ENCODE measurements at regions not wholly inside any gene's neighbourhood (a gene's known extent, or its start where the extent isn't known, plus 50 kb on each side); places are given as distances from the start of the nearest gene placed in this dataset.

- no peak overlapping the region for H4K91ac ChIP-seq (ENCODE audit: low read depth, low read length)
- DNase-seq = no peak
- H2BK12ac ChIP-seq (ENCODE audit: low read length) = no peak overlapping the region
- no peak overlapping the region for H3K27ac ChIP-seq (ENCODE audit: low read depth, low read length)
- no peak overlapping the region for H2BK5ac ChIP-seq (ENCODE audit: low read depth, low read length, poor library complexity)
- H2AFZ ChIP-seq (ENCODE audit: insufficient read depth, low read length, poor library complexity) = no peak overlapping the region
- no peak overlapping the region for H2BK120ac ChIP-seq (ENCODE audit: insufficient read depth, low read length, poor library complexity)
- H3K4me3 ChIP-seq (ENCODE audit: low read depth, low read length) = no peak overlapping the region
- no peak overlapping the region for H4K8ac ChIP-seq (ENCODE audit: low read depth, low read length)
- no peak overlapping the region for H3K9ac ChIP-seq (ENCODE audit: low read length)
- no peaks in the 10 kb centered on the region for H3K9me3 ChIP-seq (ENCODE audit: insufficient read depth, low read depth, low read length)
- WGBS (ENCODE audit: extremely low coverage, insufficient coverage, insufficient read length) = no CpG with 5 or more reads among the region's 1 CpG
- no peak overlapping the region for H2AK5ac ChIP-seq (ENCODE audit: low read length)
- H3K23ac ChIP-seq (ENCODE audit: low read length) = no peak overlapping the region
- no peak overlapping the region for H3K18ac ChIP-seq (ENCODE audit: low read length)
- no peaks in the 10 kb centered on the region for H3K36me3 ChIP-seq (ENCODE audit: control insufficient read depth in 1 of 2, insufficient read depth in 2 of 2, low read length in 2 of 2)
- no peaks in the 10 kb centered on the region for H3K27me3 ChIP-seq (ENCODE audit: insufficient read depth, low read length)
- H4K12ac ChIP-seq (ENCODE audit: low read depth, low read length) = no peak overlapping the region
- H3K14ac ChIP-seq (ENCODE audit: low read length) = no peak overlapping the region
- H3K4ac ChIP-seq (ENCODE audit: low read depth, low read length) = no peak overlapping the region
- no peaks in the 10 kb centered on the region for H3K79me1 ChIP-seq (ENCODE audit: low read length)
- H3K79me2 ChIP-seq (ENCODE audit: control insufficient read depth, insufficient read depth, low read length, poor library complexity) = no peaks in the 10 kb centered on the region
- H3K4me1 ChIP-seq (ENCODE audit: control insufficient read depth in 1 of 2, insufficient read depth in 2 of 2, low read length in 2 of 2) = no peaks in the 10 kb centered on the region
- H3K4me2 ChIP-seq (ENCODE audit: low read length) = no peak overlapping the region
Observed at GRCh38 chr5:15286650-15287049, 213.3 kb upstream of the FBXL7 start.

GRCh38 chr5:15285901-15286583 lies 213.9 kb upstream of the FBXL7 start:
- Histone ChIP-seq H3K23ac (ENCODE audit: low read length) (no peak overlapping the region), H3K27me3 (ENCODE audit: insufficient read depth, low read length) (no peaks in the 10 kb centered on the region), H2BK12ac (ENCODE audit: low read length) (no peak overlapping the region), H3K4me2 (ENCODE audit: low read length) (no peak overlapping the region), H4K8ac (ENCODE audit: low read depth, low read length) (no peak overlapping the region), H3K9me3 (ENCODE audit: insufficient read depth, low read depth, low read length) (no peaks in the 10 kb centered on the region), H3K4ac (ENCODE audit: low read depth, low read length) (no peak overlapping the region), H2BK5ac (ENCODE audit: low read depth, low read length, poor library complexity) (no peak overlapping the region), H4K12ac (ENCODE audit: low read depth, low read length) (no peak overlapping the region), H3K9ac (ENCODE audit: low read length) (no peak overlapping the region), H3K27ac (ENCODE audit: low read depth, low read length) (no peak overlapping the region), H3K4me3 (ENCODE audit: low read depth, low read length) (no peak overlapping the region), H2BK120ac (ENCODE audit: insufficient read depth, low read length, poor library complexity) (no peak overlapping the region), H2AFZ (ENCODE audit: insufficient read depth, low read length, poor library complexity) (no peak overlapping the region), H3K36me3 (ENCODE audit: control insufficient read depth in 1 of 2, insufficient read depth in 2 of 2, low read length in 2 of 2) (no peaks in the 10 kb centered on the region), H3K18ac (ENCODE audit: low read length) (no peak overlapping the region), H3K14ac (ENCODE audit: low read length) (no peak overlapping the region), H3K79me1 (ENCODE audit: low read length) (no peaks in the 10 kb centered on the region), H4K91ac (ENCODE audit: low read depth, low read length) (no peak overlapping the region), H3K79me2 (ENCODE audit: control insufficient read depth, insufficient read depth, low read length, poor library complexity) (no peaks in the 10 kb centered on the region), H3K4me1 (ENCODE audit: control insufficient read depth in 1 of 2, insufficient read depth in 2 of 2, low read length in 2 of 2) (no peaks in the 10 kb centered on the region), H2AK5ac (ENCODE audit: low read length) (no peak overlapping the region)
- no CpG with 5 or more reads among the region's 5 CpGs for WGBS (ENCODE audit: extremely low coverage, insufficient coverage, insufficient read length)
- DNase-seq = no peak

GRCh38 chr5:15284706-15285105 lies 215.3 kb upstream of the FBXL7 start:
- Histone ChIP-seq H3K79me2 (ENCODE audit: control insufficient read depth, insufficient read depth, low read length, poor library complexity) (no peaks in the 10 kb centered on the region), H3K23ac (ENCODE audit: low read length) (no peak overlapping the region), H3K4me3 (ENCODE audit: low read depth, low read length) (no peak overlapping the region), H3K4ac (ENCODE audit: low read depth, low read length) (no peak overlapping the region), H2BK120ac (ENCODE audit: insufficient read depth, low read length, poor library complexity) (no peak overlapping the region), H3K27ac (ENCODE audit: low read depth, low read length) (no peak overlapping the region), H4K8ac (ENCODE audit: low read depth, low read length) (no peak overlapping the region), H3K27me3 (ENCODE audit: insufficient read depth, low read length) (no peaks in the 10 kb centered on the region), H3K4me1 (ENCODE audit: control insufficient read depth in 1 of 2, insufficient read depth in 2 of 2, low read length in 2 of 2) (no peaks in the 10 kb centered on the region), H2BK5ac (ENCODE audit: low read depth, low read length, poor library complexity) (no peak overlapping the region), H3K4me2 (ENCODE audit: low read length) (no peak overlapping the region), H3K18ac (ENCODE audit: low read length) (no peak overlapping the region), H3K36me3 (ENCODE audit: control insufficient read depth in 1 of 2, insufficient read depth in 2 of 2, low read length in 2 of 2) (no peaks in the 10 kb centered on the region), H3K9ac (ENCODE audit: low read length) (no peak overlapping the region), H3K9me3 (ENCODE audit: insufficient read depth, low read depth, low read length) (no peaks in the 10 kb centered on the region), H2AFZ (ENCODE audit: insufficient read depth, low read length, poor library complexity) (no peak overlapping the region), H4K91ac (ENCODE audit: low read depth, low read length) (no peak overlapping the region), H2AK5ac (ENCODE audit: low read length) (no peak overlapping the region), H4K12ac (ENCODE audit: low read depth, low read length) (no peak overlapping the region), H3K14ac (ENCODE audit: low read length) (no peak overlapping the region), H2BK12ac (ENCODE audit: low read length) (no peak overlapping the region), H3K79me1 (ENCODE audit: low read length) (no peaks in the 10 kb centered on the region)
- DNase-seq = no peak

GRCh38 chr5:15283076-15283475 lies 216.9 kb upstream of the FBXL7 start:
- Histone ChIP-seq H4K12ac (ENCODE audit: low read depth, low read length) (no peak overlapping the region), H2AFZ (ENCODE audit: insufficient read depth, low read length, poor library complexity) (no peak overlapping the region)

More at GRCh38 chr5:15283076-15283475, 216.9 kb upstream of the FBXL7 start:
- H3K18ac ChIP-seq (ENCODE audit: low read length) = no peak overlapping the region
- H3K9ac ChIP-seq (ENCODE audit: low read length) = no peak overlapping the region
- no peak overlapping the region for H2BK5ac ChIP-seq (ENCODE audit: low read depth, low read length, poor library complexity)
- no peak overlapping the region for H2AK5ac ChIP-seq (ENCODE audit: low read length)
- no peak overlapping the region for H3K27ac ChIP-seq (ENCODE audit: low read depth, low read length)
- no peaks in the 10 kb centered on the region for H3K9me3 ChIP-seq (ENCODE audit: insufficient read depth, low read depth, low read length)
- no peak overlapping the region for H3K4me3 ChIP-seq (ENCODE audit: low read depth, low read length)
- no peak overlapping the region for H2BK12ac ChIP-seq (ENCODE audit: low read length)
- no CpG with 5 or more reads among the region's 2 CpGs for WGBS (ENCODE audit: extremely low coverage, insufficient coverage, insufficient read length)
- no peak overlapping the region for H4K91ac ChIP-seq (ENCODE audit: low read depth, low read length)
- no peak overlapping the region for H3K4ac ChIP-seq (ENCODE audit: low read depth, low read length)
- DNase-seq = no peak
- H3K23ac ChIP-seq (ENCODE audit: low read length) = no peak overlapping the region
- no peak overlapping the region for H2BK120ac ChIP-seq (ENCODE audit: insufficient read depth, low read length, poor library complexity)
- H3K4me1 ChIP-seq (ENCODE audit: control insufficient read depth in 1 of 2, insufficient read depth in 2 of 2, low read length in 2 of 2) = no peaks in the 10 kb centered on the region
- H3K79me2 ChIP-seq (ENCODE audit: control insufficient read depth, insufficient read depth, low read length, poor library complexity) = no peaks in the 10 kb centered on the region
- no peak overlapping the region for H4K8ac ChIP-seq (ENCODE audit: low read depth, low read length)
- no peaks in the 10 kb centered on the region for H3K79me1 ChIP-seq (ENCODE audit: low read length)
- H3K27me3 ChIP-seq (ENCODE audit: insufficient read depth, low read length) = no peaks in the 10 kb centered on the region
- no peak overlapping the region for H3K4me2 ChIP-seq (ENCODE audit: low read length)
- no peak overlapping the region for H3K14ac ChIP-seq (ENCODE audit: low read length)
- H3K36me3 ChIP-seq (ENCODE audit: control insufficient read depth in 1 of 2, insufficient read depth in 2 of 2, low read length in 2 of 2) = no peaks in the 10 kb centered on the region
